ENCODE measurements at regions not wholly inside any gene's neighbourhood (a gene's known extent, or its start where the extent isn't known, plus 50 kb on each side); places are given as distances from the start of the nearest gene placed in this dataset.

- Histone ChIP-seq H4K20me1 (ENCODE audit: control insufficient read depth, insufficient read depth, low read depth, low read length) (no peaks in the 10 kb centered on the region), H3K79me2 (ENCODE audit: control insufficient read depth, low read length) (no peaks in the 10 kb centered on the region), H3K36me3 (ENCODE audit: control insufficient read depth, low read length) (no peaks in the 10 kb centered on the region), H3K27ac (ENCODE audit: low read depth, low read length) (no peak overlapping the region), H3K4me3 (ENCODE audit: low read length) (no peak overlapping the region), H3K9me2 (replicated peaks; ENCODE audit: control insufficient read depth, low read length) (no peaks in the 10 kb centered on the region), H3K4me1 (ENCODE audit: control insufficient read depth, low read length) (no peaks in the 10 kb centered on the region), H3K4me2 (ENCODE audit: low read length) (no peak overlapping the region), H3K9me3 (ENCODE audit: control insufficient read depth, insufficient read depth, low read length) (no peaks in the 10 kb centered on the region; the same call in 1 of the 2 replicates), H3K27me3 (ENCODE audit: control insufficient read depth, low read length) (no peaks in the 10 kb centered on the region), H3F3A (ENCODE audit: control insufficient read depth, insufficient read depth) (no peaks in the 10 kb centered on the region)
- TF ChIP-seq EZH2phosphoT487 (IDR thresholded peaks at IDR 0.05; ENCODE audit: borderline replicate concordance, low read length) (no peak), CTCF (IDR thresholded peaks at IDR 0.05; ENCODE audit: low read depth, low read length, poor library complexity, severe bottlenecking) (no peak)
These were observed 225.4 kb downstream of the TXNL1 start for GRCh38 chr18:56412951-56413350.

GRCh38 chr18:56409736-56410135 is 228.7 kb downstream of the TXNL1 start:
- Histone ChIP-seq H3K36me3 (ENCODE audit: control insufficient read depth, low read length) (no peaks in the 10 kb centered on the region), H3K4me3 (ENCODE audit: low read length) (no peak overlapping the region), H3K4me1 (ENCODE audit: control insufficient read depth, low read length) (no peaks in the 10 kb centered on the region), H4K20me1 (ENCODE audit: control insufficient read depth, insufficient read depth, low read depth, low read length) (no peaks in the 10 kb centered on the region), H3K27ac (ENCODE audit: low read depth, low read length) (no peak overlapping the region), H3F3A (ENCODE audit: control insufficient read depth, insufficient read depth) (no peaks in the 10 kb centered on the region), H3K9me3 (ENCODE audit: control insufficient read depth, insufficient read depth, low read length) (no peaks in the 10 kb centered on the region; the same call in 1 of the 2 replicates), H3K4me2 (ENCODE audit: low read length) (no peak overlapping the region), H3K79me2 (ENCODE audit: control insufficient read depth, low read length) (no peaks in the 10 kb centered on the region), H3K9me2 (replicated peaks; ENCODE audit: control insufficient read depth, low read length) (no peaks in the 10 kb centered on the region), H3K27me3 (ENCODE audit: control insufficient read depth, low read length) (no peaks in the 10 kb centered on the region)
- TF ChIP-seq EZH2phosphoT487 (IDR thresholded peaks at IDR 0.05; ENCODE audit: borderline replicate concordance, low read length), result no peak
- no peak for TF ChIP-seq CTCF (IDR thresholded peaks at IDR 0.05; ENCODE audit: low read depth, low read length, poor library complexity, severe bottlenecking)

- Histone ChIP-seq H3K4me1 (ENCODE audit: control insufficient read depth, low read length) (no peaks in the 10 kb centered on the region), H3K27ac (ENCODE audit: low read depth, low read length) (no peak overlapping the region), H3F3A (ENCODE audit: control insufficient read depth, insufficient read depth) (no peaks in the 10 kb centered on the region), H3K9me2 (replicated peaks; ENCODE audit: control insufficient read depth, low read length) (no peaks in the 10 kb centered on the region), H3K4me3 (ENCODE audit: low read length) (no peak overlapping the region), H3K79me2 (ENCODE audit: control insufficient read depth, low read length) (no peaks in the 10 kb centered on the region), H3K4me2 (ENCODE audit: low read length) (no peak overlapping the region), H3K36me3 (ENCODE audit: control insufficient read depth, low read length) (no peaks in the 10 kb centered on the region), H3K27me3 (ENCODE audit: control insufficient read depth, low read length) (no peaks in the 10 kb centered on the region), H4K20me1 (ENCODE audit: control insufficient read depth, insufficient read depth, low read depth, low read length) (no peaks in the 10 kb centered on the region), H3K9me3 (ENCODE audit: control insufficient read depth, insufficient read depth, low read length) (no peaks in the 10 kb centered on the region; the same call in 1 of the 2 replicates)
- no peak for TF ChIP-seq CTCF (IDR thresholded peaks at IDR 0.05; ENCODE audit: low read depth, low read length, poor library complexity, severe bottlenecking)
- TF ChIP-seq EZH2phosphoT487 (IDR thresholded peaks at IDR 0.05; ENCODE audit: borderline replicate concordance, low read length), result no peak
These were observed 230.7 kb downstream of the TXNL1 start for GRCh38 chr18:56407646-56408180.
